ENCODE measurements at regions not wholly inside any gene's neighbourhood (a gene's known extent, or its start where the extent isn't known, plus 50 kb on each side); places are given as distances from the start of the nearest gene placed in this dataset.
A peak's percentile ranks its signal among the peaks of the same experiment; 100 is the strongest.
"Not testable (repeated sequence)": the region's sequence is repeated elsewhere in the genome, so short reads cannot be mapped to it uniquely, and the experiment has no call there.

DNA sequence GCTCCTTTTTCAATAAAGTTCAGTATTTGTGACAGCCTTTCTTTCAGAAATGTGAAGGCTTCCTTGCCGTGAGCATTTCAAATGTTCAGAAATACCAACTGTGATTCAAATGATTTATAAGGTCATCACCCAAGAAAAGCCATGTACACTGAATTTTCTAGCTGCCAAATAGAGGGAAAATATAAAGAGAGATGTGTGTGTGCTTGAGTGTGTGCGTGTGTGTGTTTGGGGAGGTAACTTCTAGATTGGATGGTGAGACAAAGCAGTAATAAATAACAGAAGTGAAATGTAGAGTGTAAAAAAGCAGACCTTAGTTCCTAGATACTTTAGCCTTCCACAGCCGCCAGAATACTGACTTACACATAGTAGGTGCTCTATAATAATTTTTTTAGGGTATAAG, 577.4 kb downstream of the TBL1XR1 start:
- DNase-seq = no peak

- DNase-seq = no peak
Observed at GRCh38 chr3:176615826-176616225, 581.5 kb downstream of the TBL1XR1 start.

DNA sequence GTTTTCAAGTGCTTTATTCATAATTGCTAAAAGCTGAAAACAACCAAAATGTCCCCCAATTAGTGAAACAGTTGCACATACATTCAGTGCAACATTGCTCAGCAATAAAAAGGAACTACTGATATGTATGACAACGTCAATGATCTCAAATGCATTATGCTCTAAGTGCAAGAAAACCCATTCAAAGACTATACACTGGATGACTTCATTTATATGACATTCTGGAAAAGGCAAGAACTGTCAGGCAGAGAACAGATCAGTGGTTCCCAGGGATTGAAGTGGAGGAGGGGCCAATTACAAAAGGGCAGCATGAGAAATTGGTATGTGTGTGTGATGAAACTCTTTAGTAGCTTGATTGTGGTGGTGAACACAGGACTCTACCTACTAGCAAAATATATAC, 585.6 kb downstream of the TBL1XR1 start:
- DNase-seq = no peak

DNA sequence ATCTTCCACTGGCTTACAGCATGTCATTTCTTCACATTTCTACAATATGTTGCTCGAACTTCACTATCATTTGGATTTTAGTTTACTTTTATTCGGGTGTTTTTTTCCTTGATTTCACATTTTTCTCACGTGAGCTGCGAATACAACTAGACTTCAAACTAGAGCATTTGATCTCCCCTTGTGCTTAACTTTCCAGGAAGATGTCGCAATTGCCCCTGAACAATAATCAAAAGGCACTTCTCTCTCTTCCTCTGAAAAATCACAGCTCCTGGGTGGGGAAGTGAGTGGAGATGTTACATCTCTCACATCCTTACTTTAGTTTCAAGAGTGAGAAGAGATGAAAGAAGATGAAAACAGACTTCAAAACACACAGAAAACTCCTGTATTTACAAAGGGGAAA, 587.9 kb downstream of the TBL1XR1 start:
- no peak for DNase-seq

DNA sequence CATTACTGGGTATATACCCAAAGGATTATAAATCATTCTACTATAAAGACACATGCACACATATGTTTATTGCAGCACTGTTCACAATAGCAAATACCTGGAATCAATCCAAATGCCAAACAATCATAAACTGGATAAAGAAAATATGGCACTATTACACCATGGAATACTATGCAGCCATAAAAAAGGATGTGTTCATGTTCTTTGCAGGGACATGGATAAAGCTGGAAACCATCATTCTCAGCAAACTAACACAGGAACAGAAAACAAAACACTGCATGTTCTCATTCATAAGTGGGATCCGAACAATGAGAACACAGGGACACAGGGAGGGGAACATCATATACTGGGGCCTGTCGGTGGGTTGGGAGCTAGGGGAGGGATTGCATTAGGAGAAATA, 591.7 kb downstream of the TBL1XR1 start:
- not testable (repeated sequence) for DNase-seq

GRCh38 chr3:176595307-176595706, 602.0 kb downstream of the TBL1XR1 start:
- peak; percentile 4 for DNase-seq

GRCh38 chr3:176590722-176591121, 606.6 kb downstream of the TBL1XR1 start:
- DNase-seq = no peak

DNA sequence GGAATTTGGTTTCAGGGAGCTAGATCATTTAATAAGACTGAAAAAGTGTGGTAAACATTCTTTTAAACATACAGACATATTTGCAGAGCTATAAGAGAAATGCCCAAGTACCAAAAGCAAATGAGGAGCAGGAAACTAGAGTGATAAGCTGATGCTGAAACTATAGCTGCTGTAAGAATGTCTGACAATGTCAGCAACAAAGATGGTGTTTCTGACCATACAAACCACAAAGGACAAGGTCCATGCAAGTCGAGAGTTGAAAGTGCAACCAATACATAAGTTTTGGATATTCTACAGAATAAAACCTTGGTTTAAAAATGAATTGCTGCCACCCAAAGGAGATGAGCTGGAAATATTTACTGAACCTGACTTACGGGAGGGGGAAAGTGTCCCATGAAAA, 610.2 kb downstream of the TBL1XR1 start:
- DNase-seq = no peak

DNA sequence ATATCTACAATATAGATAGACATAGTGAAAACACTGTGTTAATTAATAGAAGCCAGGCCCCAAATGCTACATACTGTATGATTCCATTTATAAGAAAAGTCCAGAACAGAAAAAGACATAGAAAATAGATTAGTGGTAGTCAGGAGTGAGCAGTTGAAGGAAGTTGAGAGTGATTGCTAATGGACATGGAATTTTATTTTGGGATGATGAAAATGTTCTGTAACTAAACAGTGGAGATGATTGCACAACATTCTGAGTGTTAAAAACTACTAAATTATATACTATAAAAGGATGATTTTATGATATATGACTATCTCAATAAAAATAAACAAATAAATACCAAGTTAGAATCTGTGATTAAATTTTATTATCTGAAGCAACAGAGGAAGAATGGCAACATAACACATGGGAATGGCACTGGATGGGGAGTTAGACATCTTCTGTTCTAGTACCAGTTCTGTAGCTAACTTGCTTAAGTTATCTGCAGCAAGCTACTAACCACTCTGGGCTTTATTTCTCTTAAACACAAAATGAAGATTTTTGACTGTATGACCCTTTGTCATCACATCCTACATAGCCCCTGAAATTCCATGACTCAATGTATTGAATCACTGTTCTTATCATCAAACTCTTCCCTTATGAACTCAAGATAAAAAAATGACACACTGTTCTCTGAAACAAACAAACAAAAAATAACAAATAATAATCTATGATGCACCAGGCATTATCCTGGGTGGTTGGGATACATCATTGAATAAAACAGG, 612.7 kb downstream of the TBL1XR1 start:
- no peak for DNase-seq

DNA sequence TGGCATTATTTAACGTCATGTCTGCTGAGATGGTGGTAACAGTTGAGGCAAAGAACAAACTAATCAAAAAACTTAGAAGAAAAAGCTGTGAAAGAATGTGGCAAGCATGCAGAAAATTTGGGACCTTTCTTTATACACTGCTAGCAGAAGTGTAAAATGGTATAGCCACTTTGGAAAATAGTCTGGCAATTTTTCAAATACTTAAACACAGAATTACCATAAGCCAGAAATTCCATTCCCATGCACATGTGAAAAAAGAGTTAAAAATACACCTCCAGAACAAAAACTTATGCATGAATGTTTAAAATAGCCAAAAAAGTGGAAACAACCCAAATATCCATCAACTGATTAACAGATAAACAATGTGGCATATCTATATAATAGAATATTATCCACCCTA, 613.3 kb downstream of the TBL1XR1 start:
- no peak for DNase-seq

- DNase-seq = no peak
Observed at GRCh38 chr3:176581589-176581988, 615.7 kb downstream of the TBL1XR1 start.

GRCh38 chr3:176579711-176580185, 617.5 kb downstream of the TBL1XR1 start:
- peak; percentile 23 for DNase-seq

DNA sequence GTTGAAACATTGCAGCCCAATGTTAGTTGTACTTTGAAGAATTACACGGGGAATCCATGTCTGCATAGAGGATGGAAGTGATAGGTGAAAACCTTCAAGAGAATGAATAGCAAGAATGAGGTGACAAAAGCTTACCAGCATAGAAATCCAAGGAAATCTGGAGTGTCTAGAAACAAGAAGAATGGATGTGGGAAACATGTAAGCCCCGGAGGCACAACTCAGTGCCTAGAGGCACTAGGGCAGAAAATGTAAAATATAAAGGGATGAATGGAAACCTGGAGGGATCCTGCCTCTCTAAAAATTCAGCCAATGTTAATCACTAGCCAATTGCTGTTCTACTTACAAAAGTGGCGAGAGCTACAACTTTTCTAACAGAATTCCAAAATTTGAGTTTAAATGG, 619.0 kb downstream of the TBL1XR1 start:
- DNase-seq = no peak

DNA sequence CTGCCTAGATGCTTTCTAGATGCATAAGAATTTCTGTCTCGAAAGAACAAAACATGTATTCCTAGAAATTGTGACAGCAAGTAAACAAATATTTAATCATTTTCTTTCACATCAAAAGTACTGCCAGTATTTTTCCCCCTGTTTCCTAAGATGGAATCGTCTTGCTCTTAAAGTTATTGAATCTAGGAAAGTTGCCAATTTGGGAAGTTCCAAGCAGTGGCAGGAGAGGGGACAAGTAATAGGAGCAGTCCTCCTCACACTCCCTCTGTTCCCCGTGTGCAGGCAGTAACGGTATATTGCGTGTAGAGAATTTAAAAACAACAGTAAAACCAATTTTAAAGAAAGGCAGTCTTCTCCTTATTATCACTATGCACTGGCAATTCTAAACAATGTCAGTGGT, 619.8 kb downstream of the TBL1XR1 start:
- no peak for DNase-seq

- DNase-seq = no peak
Observed at GRCh38 chr3:176574786-176575185, 622.5 kb downstream of the TBL1XR1 start.

DNA sequence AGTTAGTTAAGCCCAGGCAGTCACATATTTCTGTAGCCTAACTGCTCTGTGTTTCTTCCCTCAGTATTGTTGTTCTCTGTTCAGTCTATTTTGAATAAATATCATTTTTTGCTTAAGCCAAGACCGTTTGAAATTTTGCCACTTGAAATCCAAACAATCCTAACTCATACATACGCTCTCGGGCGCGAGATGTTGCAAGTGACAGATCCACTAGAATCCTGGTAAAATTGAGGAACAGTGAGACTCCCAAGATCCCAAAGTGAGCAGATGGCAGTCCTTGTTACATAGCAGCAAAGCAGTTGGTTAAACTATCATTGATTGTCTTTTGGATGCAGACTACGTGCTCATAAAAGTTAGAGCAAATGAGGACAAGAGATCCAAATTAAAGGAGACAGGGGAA, 625.4 kb downstream of the TBL1XR1 start:
- DNase-seq = no peak

- no peak for DNase-seq
Observed at GRCh38 chr3:176570992-176571391, 626.3 kb downstream of the TBL1XR1 start.

DNA sequence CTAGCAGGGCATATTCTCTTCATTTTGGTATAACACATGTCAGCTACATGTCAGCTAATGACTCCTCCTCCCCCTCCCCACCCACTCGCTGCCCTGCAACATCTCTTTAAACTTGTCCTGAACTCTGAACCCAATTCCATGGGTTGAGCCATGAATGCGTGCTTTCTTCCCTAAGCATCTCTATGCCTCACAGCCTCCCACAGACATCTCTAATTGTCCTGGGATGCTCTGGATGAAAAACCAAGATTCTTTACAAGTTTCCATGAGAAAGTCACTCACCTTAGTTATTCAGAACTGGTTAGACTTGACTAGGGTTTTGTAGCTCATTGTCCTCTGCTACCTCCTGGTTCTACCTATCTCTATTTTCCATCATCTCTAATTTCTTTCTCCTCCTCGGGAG, 629.1 kb downstream of the TBL1XR1 start:
- no peak for DNase-seq

- DNase-seq = no peak
Observed at GRCh38 chr3:176566757-176567156, 630.5 kb downstream of the TBL1XR1 start.

GRCh38 chr3:176562331-176562730, 635.0 kb downstream of the TBL1XR1 start:
- DNase-seq = no peak

DNA sequence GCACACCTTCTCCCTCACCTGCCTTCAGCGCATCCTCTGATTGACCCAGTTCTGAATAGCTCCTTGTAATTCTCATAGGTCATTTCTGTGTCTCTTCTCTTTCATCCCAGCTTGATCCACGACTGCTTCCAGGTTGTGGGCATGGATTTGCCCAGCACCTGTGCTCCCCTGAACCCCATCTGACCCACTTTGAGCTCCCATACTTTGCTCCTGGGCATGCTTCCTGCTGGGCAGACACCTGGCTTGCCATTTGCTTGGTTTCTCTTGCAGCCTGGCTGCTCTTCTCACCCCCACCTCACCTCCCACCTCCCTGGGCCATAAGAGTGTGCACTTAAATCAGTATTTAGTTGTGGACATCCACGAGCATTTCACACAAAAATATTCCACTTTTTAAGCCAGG, 635.5 kb downstream of the TBL1XR1 start:
- DNase-seq = no peak

DNA sequence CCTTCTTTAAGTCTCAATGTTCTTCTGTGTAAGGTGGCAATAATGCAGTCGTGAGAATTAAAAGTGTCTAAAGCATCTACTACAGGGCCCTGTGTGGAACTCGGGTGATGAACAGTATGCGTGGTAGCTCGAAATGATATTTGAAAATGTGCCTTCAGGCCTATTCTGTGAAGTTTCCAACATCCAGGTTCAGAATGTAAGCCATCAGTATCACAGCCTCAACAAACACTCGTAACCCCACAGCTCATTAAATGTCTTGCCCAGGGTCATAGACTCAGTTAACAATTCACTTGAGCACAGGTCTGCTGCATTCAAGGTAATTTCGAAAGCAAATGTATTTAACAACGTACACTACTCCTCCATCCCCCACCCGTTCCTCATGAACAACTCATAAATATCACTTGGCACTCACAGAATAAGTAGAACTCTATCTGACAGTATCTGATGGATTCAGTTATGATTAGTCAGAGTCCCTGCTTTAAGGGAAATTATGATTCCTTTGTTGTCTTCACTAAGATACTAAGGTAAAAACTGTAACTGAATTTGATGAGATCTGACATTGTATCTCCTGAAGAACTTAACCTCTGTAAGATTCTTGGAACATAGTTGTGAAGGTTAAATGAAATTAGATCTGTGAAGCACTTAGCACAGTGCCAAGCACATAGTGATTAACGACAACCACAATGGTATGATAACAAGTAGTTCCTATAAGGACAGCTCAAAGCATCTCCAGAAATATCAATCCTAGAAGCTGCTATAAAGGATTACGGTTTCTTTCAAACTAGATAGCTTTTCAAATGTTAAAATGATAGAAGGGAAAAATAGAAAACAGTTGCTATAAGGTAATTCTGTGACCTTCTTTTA, 642.3 kb downstream of the TBL1XR1 start:
- no peak for DNase-seq

DNA sequence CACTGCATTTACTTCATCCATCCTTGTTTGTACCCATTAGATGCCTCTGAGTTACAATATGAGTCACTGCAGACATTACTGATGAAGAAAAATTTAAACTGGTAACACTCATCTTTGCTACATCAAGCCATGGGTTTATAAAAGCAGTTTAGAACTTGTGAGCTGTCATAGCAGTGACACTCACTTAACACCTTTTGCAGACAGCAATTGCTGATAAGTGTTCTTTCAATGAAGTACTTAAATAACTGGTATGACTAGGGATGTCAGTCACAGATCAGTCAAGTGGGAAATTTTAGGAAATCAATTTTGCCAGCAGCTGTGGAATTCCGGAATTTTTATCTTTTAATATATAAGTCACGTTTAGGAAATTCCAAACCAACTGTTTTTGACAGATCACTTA, 643.0 kb downstream of the TBL1XR1 start:
- DNase-seq = no peak

- no peak for DNase-seq
Observed at GRCh38 chr3:176526942-176527341, 670.3 kb downstream of the TBL1XR1 start.

Measured in kidney glomerular epithelial cell (primary cell).